ENCODE measurements at regions not wholly inside any gene's neighbourhood (a gene's known extent, or its start where the extent isn't known, plus 50 kb on each side); places are given as distances from the start of the nearest gene placed in this dataset.
A peak's percentile ranks its signal among the peaks of the same experiment; 100 is the strongest.

- TF ChIP-seq TAF1 (IDR thresholded peaks at IDR 0.05; ENCODE audit: low read depth) (no peak), CEBPB (IDR thresholded peaks at IDR 0.05) (peak; percentile 80; the same call in 1 of the 2 replicates)
These were observed 631.5 kb upstream of the NRP1 start for GRCh38 chr10:33965795-33966581.

GRCh38 chr10:33963729-33964128 lies 629.3 kb upstream of the NRP1 start:
- TF ChIP-seq CREB1 (IDR thresholded peaks at IDR 0.05; ENCODE audit: low read depth) (no peak), CEBPB (IDR thresholded peaks at IDR 0.05) (no peak), ZBTB7A (IDR thresholded peaks at IDR 0.05; ENCODE audit: low read depth) (no peak), RAD21 (IDR thresholded peaks at IDR 0.05; ENCODE audit: low read depth) (no peak), TCF12 (IDR thresholded peaks at IDR 0.05; ENCODE audit: low read depth) (no peak), TAF1 (IDR thresholded peaks at IDR 0.05; ENCODE audit: low read depth) (no peak), NFIC (IDR thresholded peaks at IDR 0.05) (no peak), FOXM1 (IDR thresholded peaks at IDR 0.05; ENCODE audit: borderline replicate concordance, low read depth) (no peak), EP300 (IDR thresholded peaks at IDR 0.05; ENCODE audit: borderline replicate concordance) (no peak), YY1 (IDR thresholded peaks at IDR 0.05; ENCODE audit: low read depth) (no peak), TEAD4 (IDR thresholded peaks at IDR 0.05) (no peak), EGR1 (IDR thresholded peaks at IDR 0.05) (no peak)
- TF ChIP-seq, protein P1, sequence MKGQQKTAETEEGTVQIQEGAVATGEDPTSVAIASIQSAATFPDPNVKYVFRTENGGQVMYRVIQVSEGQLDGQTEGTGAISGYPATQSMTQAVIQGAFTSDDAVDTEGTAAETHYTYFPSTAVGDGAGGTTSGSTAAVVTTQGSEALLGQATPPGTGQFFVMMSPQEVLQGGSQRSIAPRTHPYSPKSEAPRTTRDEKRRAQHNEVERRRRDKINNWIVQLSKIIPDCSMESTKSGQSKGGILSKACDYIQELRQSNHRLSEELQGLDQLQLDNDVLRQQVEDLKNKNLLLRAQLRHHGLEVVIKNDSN (IDR thresholded peaks at IDR 0.05), result no peak
- TF ChIP-seq, protein P2, sequence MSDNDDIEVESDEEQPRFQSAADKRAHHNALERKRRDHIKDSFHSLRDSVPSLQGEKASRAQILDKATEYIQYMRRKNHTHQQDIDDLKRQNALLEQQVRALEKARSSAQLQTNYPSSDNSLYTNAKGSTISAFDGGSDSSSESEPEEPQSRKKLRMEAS (IDR thresholded peaks at IDR 0.05), result no peak
- TF ChIP-seq, protein P3, sequence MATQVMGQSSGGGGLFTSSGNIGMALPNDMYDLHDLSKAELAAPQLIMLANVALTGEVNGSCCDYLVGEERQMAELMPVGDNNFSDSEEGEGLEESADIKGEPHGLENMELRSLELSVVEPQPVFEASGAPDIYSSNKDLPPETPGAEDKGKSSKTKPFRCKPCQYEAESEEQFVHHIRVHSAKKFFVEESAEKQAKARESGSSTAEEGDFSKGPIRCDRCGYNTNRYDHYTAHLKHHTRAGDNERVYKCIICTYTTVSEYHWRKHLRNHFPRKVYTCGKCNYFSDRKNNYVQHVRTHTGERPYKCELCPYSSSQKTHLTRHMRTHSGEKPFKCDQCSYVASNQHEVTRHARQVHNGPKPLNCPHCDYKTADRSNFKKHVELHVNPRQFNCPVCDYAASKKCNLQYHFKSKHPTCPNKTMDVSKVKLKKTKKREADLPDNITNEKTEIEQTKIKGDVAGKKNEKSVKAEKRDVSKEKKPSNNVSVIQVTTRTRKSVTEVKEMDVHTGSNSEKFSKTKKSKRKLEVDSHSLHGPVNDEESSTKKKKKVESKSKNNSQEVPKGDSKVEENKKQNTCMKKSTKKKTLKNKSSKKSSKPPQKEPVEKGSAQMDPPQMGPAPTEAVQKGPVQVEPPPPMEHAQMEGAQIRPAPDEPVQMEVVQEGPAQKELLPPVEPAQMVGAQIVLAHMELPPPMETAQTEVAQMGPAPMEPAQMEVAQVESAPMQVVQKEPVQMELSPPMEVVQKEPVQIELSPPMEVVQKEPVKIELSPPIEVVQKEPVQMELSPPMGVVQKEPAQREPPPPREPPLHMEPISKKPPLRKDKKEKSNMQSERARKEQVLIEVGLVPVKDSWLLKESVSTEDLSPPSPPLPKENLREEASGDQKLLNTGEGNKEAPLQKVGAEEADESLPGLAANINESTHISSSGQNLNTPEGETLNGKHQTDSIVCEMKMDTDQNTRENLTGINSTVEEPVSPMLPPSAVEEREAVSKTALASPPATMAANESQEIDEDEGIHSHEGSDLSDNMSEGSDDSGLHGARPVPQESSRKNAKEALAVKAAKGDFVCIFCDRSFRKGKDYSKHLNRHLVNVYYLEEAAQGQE (IDR thresholded peaks at IDR 0.05; ENCODE audit: low read depth), result no peak

GRCh38 chr10:33955676-33956075 lies 621.2 kb upstream of the NRP1 start:
- TF ChIP-seq FOXM1 (IDR thresholded peaks at IDR 0.05; ENCODE audit: borderline replicate concordance, low read depth) (no peak), CREB1 (IDR thresholded peaks at IDR 0.05; ENCODE audit: low read depth) (no peak), ZBTB7A (IDR thresholded peaks at IDR 0.05; ENCODE audit: low read depth) (no peak), TAF1 (IDR thresholded peaks at IDR 0.05; ENCODE audit: low read depth) (no peak), RAD21 (IDR thresholded peaks at IDR 0.05; ENCODE audit: low read depth) (no peak), CEBPB (IDR thresholded peaks at IDR 0.05) (no peak), NFIC (IDR thresholded peaks at IDR 0.05) (no peak), EGR1 (IDR thresholded peaks at IDR 0.05) (no peak), TCF12 (IDR thresholded peaks at IDR 0.05; ENCODE audit: low read depth) (no peak), YY1 (IDR thresholded peaks at IDR 0.05; ENCODE audit: low read depth) (no peak), TEAD4 (IDR thresholded peaks at IDR 0.05) (no peak), EP300 (IDR thresholded peaks at IDR 0.05; ENCODE audit: borderline replicate concordance) (no peak)
- TF ChIP-seq, protein P3 (IDR thresholded peaks at IDR 0.05; ENCODE audit: low read depth), result no peak
- TF ChIP-seq, protein P2 (IDR thresholded peaks at IDR 0.05), result no peak
- TF ChIP-seq, protein P1 (IDR thresholded peaks at IDR 0.05), result no peak

DNA sequence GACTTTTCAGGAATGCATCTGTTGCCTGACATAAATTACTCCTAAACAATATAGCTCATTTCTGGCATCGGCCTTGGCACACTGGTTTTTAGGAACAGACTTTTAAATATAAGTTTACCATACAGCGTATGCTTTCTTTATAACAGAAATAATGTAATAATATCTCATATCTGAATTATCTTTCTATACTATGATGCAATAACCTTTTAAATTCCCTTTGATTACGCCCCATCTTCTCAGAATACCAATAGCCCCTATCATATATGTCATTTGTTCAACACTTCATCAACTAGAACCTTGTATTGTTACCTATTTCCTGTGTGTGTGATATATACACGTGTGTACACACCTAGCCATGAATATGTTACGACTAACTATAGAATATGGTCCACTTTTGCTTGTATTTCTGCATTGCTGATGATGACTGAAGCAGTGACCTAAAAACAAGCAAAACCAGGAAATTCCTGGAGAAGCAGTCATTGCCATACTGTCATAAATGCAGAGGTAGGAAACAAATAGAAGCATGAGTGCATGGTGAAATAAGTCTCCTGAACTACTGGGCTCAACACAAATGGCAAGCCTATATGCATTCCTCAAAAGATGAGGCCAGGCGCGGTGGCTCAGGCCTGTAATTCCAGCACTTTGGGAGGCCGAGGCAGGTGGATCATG lies 618.4 kb upstream of the NRP1 start:
- TF ChIP-seq RAD21 (IDR thresholded peaks at IDR 0.05; ENCODE audit: low read depth), result no peak

DNA sequence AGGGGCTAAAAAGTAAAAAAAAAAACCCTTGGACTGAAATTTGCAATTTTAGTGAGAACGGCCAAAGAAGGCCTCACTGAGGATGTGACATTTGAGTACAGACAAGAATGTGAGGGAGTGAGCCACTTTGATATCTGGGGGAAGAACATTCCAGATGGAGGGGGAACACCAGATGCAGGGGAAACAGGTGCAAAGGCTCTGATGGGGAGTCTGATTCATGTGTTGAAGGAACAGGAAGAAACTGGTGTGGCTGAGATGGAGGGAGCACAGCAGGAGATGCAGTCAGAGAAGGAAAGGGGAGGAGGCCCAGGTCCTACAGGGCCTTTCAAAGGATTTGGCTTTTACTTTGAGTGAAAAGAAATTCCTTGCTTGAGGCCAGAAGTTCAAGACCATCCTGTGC lies 615.7 kb upstream of the NRP1 start:
- TF ChIP-seq TCF12 (IDR thresholded peaks at IDR 0.05; ENCODE audit: low read depth), result no peak

DNA sequence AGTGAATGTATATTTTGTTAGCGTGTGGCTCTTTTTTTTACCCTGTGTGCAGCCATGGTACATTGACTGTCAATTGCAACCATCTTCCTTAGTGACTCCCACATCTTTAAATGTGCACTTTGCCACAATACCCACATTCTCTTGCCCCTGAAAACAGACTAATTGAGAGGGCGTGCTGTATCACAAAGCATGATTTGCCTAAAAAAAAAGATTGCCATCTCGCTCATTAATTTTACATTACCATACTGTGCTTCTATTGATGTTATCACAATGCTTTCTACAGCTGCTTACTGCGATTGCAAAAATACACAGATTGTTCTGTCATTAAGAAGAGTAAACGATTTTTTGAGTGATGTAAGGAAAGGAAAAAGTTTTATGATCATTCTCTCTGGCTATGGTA lies 613.1 kb upstream of the NRP1 start:
- TF ChIP-seq RAD21 (IDR thresholded peaks at IDR 0.05; ENCODE audit: low read depth), result no peak
- no peak for TF ChIP-seq ZBTB7A (IDR thresholded peaks at IDR 0.05; ENCODE audit: low read depth)
- TF ChIP-seq, protein P3 (IDR thresholded peaks at IDR 0.05; ENCODE audit: low read depth), result no peak
